Fibroblast of villous mesenchyme (primary cell): ENCODE measurements at regions not wholly inside any gene's neighbourhood (a gene's known extent, or its start where the extent isn't known, plus 50 kb on each side); places are given as distances from the start of the nearest gene placed in this dataset.

Experiments
- DNase-seq: peaks from one replicate; pipeline ENCODE4 v3.0.0-alpha.2; 2010; ENCODE audit warnings: low read depth
- H3K4me3 ChIP-seq: 2 replicates; pipeline ENCODE4 v1.5.1; 2011; ENCODE audit warnings: low read depth, mild to moderate bottlenecking, low read length
- TF ChIP-seq, protein P1 (sequence below): IDR thresholded peaks from 2 replicates; pipeline ENCODE4 v1.5.1; 2012; ENCODE audit warnings: low read depth, mild to moderate bottlenecking, low read length; ENCODE audit not compliant: insufficient read depth

DNA sequence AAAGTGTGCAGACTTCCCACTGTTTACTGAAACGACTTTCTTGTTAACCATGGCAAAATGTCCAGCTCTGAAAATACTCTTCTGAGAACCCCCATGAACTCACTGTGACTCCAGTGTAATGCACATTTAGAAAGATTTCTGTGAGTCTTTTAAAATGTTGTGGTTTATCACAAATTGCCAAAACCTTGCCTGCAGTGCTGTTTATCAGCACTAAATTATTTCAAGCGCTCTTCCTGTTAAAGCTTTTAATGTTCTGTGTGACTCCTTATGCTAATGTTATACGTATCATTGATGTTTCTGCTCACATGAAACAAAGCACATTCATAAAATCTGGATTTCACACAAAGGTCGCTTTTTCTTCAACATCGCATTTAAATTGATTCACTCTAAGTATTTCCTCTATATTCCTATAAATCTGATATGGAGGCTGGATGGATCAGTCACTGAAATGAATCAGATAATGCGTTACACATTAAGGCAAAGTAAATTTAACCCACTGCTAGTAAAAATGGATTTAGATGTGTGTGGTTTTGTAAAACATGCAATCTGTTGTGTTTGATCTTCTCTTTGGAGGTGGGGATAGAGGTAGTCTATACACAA lies 521.2 kb downstream of the NYAP2 start:
- TF ChIP-seq, protein P1, sequence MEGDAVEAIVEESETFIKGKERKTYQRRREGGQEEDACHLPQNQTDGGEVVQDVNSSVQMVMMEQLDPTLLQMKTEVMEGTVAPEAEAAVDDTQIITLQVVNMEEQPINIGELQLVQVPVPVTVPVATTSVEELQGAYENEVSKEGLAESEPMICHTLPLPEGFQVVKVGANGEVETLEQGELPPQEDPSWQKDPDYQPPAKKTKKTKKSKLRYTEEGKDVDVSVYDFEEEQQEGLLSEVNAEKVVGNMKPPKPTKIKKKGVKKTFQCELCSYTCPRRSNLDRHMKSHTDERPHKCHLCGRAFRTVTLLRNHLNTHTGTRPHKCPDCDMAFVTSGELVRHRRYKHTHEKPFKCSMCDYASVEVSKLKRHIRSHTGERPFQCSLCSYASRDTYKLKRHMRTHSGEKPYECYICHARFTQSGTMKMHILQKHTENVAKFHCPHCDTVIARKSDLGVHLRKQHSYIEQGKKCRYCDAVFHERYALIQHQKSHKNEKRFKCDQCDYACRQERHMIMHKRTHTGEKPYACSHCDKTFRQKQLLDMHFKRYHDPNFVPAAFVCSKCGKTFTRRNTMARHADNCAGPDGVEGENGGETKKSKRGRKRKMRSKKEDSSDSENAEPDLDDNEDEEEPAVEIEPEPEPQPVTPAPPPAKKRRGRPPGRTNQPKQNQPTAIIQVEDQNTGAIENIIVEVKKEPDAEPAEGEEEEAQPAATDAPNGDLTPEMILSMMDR: no peak
- no peak for DNase-seq
- H3K4me3 ChIP-seq: no peak overlapping the region

DNA sequence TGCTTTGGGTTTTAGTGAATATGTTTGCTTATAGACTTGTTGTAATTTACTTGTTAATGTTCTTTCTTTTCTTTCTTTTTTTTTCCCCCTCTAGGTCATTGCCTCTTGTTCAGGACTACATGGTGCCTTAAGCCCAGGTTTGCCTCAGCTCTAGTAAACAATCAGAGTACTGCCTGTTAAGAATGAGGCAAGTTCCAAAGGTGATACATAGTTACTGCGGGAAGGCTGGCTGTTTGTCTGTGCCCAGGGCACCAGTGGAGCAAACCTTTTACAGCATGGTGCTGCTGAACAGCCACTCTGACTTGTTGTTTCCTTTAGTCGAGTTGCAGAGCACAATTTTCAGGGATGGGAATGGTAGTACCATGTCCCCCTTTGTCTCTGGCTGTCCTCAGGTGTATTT lies 517.2 kb downstream of the NYAP2 start:
- TF ChIP-seq, protein P1: no peak
- DNase-seq: no peak
- no peak overlapping the region for H3K4me3 ChIP-seq

DNA sequence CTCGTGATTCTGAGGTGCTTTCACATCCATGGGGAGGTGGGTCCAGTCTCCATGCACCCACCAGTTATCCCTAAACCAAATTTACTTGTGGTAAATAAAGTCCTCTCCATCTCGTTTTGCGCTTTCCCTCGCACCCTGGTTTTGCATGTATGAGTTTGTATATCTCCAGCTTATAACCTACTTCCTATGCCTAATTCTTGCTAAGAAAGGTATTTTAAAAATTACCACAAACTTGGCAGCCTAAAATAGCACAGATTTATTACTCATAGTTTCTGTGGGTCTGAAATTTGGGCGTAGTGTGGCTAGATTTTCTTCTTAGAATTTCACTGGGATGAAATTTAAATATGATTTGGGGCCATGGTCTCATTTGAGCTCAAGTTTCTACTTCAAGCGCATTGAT lies 511.5 kb downstream of the NYAP2 start:
- TF ChIP-seq, protein P1: no peak
- DNase-seq: no peak
- no peak overlapping the region for H3K4me3 ChIP-seq

DNA sequence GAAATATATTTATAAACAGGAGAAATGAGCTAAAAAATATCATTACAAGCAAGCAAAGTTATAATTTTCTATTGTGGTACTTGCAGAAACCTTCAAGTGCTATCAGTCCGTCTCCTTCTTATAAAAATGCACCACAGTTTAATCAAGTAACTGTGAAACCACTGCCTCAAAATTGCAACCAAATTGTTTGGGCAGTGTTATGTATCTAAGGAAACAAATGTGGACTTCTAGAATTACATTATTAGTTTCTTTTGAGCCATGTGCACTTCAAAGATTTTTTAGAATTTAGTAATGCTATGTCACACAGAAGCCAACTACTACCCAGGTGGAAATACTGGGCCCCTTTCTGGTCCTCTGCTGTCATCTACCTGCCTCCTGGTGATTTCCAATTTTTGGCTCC lies 495.6 kb downstream of the NYAP2 start:
- TF ChIP-seq, protein P1: no peak
- peak; percentile 2 for DNase-seq
- H3K4me3 ChIP-seq: no peak overlapping the region

DNA sequence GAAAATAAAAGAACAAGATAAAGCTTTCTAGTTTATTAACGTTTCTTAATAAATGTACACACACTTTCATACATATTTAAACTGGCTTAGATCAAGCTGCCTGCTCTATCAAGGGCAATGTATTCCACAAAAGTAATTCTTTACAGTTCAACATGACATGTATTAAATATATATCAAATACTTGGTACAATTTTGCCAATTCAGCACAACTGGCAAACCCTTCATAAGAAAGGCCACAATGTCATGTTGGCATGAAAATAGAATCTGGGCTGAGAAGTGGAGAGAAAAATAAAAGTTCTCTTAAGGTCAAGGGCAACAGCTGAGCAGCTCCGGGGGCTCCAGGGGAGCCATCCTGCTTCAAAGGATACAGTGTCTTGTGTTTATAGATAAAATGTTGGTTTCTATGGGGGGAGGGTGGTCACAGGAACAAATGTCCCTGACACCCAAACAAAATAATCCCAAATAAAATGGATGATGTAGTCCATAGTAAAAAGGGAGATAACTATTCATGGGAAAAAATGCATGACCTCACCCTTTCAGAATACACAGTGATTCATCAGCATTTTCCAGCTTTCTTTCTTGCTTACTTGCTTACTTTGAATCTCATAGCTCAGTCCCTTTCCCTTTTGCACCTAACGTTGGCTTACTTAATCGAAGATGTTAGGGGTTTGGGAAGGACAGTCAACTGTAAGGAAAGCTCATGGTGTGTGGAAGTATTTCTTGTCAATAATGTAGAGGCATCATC lies 494.9 kb downstream of the NYAP2 start:
- DNase-seq: peak; percentile 67
- TF ChIP-seq, protein P1: no peak
- H3K4me3 ChIP-seq: no peak overlapping the region

DNA sequence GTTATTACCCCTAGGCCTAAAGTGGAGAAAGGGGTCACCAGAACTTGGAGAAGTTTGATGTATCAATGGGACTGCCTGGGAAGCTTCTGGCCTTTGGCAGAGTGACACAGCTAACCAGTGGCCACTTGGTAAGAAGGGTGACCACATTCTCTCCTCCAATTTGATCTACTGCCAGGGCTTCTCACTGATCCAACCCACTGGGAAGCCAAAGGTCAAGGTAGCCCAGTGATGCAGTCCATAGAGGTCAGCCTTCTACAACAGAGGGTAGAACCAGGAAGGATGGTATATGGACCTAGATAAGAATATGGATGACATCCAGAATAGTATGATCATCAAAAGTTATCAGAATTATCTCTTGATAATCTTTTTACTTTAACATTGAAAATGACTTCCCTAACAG lies 493.6 kb downstream of the NYAP2 start:
- H3K4me3 ChIP-seq: no peak overlapping the region
- DNase-seq: no peak
- TF ChIP-seq, protein P1: no peak
